ENCODE measurements at regions not wholly inside any gene's neighbourhood (a gene's known extent, or its start where the extent isn't known, plus 50 kb on each side); places are given as distances from the start of the nearest gene placed in this dataset.

DNA sequence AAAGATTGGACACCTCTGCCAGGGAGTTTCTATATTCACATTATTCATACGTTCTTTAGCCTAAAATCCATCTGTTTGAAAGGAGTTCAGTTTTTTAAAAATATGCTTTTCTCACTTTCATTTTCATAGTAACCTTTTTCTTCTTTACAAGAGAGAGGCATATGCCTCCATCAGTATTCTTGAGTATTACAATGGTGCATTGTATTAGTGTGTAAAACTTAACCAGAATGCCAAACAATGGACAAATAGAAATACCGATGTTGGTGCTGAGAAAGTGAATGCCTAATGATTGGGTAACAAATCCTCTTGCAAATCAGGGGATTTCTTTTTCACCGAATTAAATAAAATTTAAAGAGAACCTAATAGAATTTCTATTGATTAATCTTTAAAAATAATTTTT lies 163.2 kb upstream of the LAMA2 start:
- Histone ChIP-seq H3K27ac (no peak overlapping the region), H3K27me3 (no peaks in the 10 kb centered on the region), H3K4me3 (no peak overlapping the region), H3K36me3 (no peaks in the 10 kb centered on the region), H3K4me1 (no peaks in the 10 kb centered on the region), H3K9me3 (no peaks in the 10 kb centered on the region)
- TF ChIP-seq, protein P1, sequence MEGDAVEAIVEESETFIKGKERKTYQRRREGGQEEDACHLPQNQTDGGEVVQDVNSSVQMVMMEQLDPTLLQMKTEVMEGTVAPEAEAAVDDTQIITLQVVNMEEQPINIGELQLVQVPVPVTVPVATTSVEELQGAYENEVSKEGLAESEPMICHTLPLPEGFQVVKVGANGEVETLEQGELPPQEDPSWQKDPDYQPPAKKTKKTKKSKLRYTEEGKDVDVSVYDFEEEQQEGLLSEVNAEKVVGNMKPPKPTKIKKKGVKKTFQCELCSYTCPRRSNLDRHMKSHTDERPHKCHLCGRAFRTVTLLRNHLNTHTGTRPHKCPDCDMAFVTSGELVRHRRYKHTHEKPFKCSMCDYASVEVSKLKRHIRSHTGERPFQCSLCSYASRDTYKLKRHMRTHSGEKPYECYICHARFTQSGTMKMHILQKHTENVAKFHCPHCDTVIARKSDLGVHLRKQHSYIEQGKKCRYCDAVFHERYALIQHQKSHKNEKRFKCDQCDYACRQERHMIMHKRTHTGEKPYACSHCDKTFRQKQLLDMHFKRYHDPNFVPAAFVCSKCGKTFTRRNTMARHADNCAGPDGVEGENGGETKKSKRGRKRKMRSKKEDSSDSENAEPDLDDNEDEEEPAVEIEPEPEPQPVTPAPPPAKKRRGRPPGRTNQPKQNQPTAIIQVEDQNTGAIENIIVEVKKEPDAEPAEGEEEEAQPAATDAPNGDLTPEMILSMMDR (IDR thresholded peaks at IDR 0.05) = no peak
- DNase-seq = no peak
- intact Hi-C loops (cut with DNase I) = no loop called here
- ATAC-seq = no peak

DNA sequence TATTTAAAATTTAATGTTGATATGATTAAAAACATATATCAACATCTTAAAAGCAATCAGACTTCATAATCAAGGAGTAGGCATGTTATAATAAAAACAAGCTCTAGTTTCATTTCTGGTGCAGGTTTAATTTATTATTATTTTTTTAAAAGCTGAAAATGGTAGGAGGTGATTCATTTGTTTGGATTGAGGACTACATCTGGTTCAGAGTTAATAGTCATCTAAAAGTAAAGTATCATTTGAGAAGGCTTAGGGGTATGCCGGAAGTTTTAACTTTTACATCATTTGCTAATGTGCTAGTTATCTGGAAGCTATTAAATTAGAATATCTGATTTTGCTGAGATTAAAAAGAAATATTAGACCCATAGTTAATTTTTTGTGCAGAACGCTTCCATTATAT lies 169.5 kb upstream of the LAMA2 start:
- no peak overlapping the region for H3K4me3 ChIP-seq
- intact Hi-C loops (cut with DNase I) = no loop called here
- H3K27ac ChIP-seq = no peak overlapping the region
- no peaks in the 10 kb centered on the region for H3K27me3 ChIP-seq
- H3K9me3 ChIP-seq = no peaks in the 10 kb centered on the region
- H3K36me3 ChIP-seq = no peaks in the 10 kb centered on the region
- TF ChIP-seq, protein P1 (IDR thresholded peaks at IDR 0.05) = no peak
- no peaks in the 10 kb centered on the region for H3K4me1 ChIP-seq
- no peak for ATAC-seq
- no peak for DNase-seq

GRCh38 chr6:128712898-128713297 lies 170.0 kb upstream of the LAMA2 start:
- TF ChIP-seq, protein P1 (IDR thresholded peaks at IDR 0.05) = no peak
- Histone ChIP-seq H3K9me3 (no peaks in the 10 kb centered on the region), H3K27ac (no peak overlapping the region), H3K36me3 (no peaks in the 10 kb centered on the region), H3K4me1 (no peaks in the 10 kb centered on the region), H3K4me3 (no peak overlapping the region), H3K27me3 (no peaks in the 10 kb centered on the region)
- no peak for DNase-seq
- ATAC-seq = no peak
- intact Hi-C loops (cut with DNase I) = no loop called here

DNA sequence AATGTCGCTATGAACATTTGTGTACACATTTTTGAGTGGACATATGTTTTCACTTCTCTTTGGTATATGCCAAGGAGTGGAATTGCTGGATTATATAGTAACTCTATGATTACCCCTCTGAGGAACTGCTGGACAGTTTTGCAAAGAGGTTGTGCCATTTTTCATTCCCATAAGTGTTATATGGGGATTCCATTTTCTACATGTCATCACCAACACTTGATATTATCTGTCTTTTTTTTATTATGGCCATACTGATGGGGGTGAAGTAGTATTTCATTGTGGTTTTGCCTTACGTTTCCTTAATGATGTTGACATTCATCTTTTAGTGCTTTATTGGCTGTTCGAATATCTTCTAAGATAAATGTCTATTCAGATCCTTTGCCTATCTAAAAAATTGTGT lies 171.8 kb upstream of the LAMA2 start:
- intact Hi-C loops (cut with DNase I) = no loop called here
- TF ChIP-seq, protein P1 (IDR thresholded peaks at IDR 0.05) = no peak
- ATAC-seq = no peak
- no peaks in the 10 kb centered on the region for H3K9me3 ChIP-seq
- no peak overlapping the region for H3K4me3 ChIP-seq
- no peaks in the 10 kb centered on the region for H3K4me1 ChIP-seq
- no peak for DNase-seq
- no peaks in the 10 kb centered on the region for H3K27me3 ChIP-seq
- no peak overlapping the region for H3K27ac ChIP-seq
- H3K36me3 ChIP-seq = no peaks in the 10 kb centered on the region

DNA sequence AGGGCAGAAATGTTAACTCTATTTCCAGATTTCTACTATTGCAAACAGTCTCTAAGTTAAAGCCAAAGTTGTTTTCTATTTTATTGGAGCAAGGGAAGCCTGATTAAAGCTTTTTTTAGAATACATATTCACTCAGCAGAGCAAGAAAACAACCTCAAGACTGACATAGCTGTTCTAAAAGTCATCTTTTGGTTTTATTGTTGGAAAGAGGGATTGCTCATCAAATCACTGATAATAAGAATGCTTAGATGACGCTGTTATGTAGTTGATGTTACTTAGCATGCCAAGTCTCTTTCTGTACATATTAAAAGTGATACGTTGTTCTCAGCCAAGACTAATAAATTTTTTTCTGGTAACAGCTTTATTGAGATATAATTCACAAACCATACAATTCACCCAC lies 172.6 kb upstream of the LAMA2 start:
- H3K4me1 ChIP-seq = no peaks in the 10 kb centered on the region
- H3K27ac ChIP-seq = no peak overlapping the region
- H3K27me3 ChIP-seq = no peaks in the 10 kb centered on the region
- intact Hi-C loops (cut with DNase I) = no loop called here
- TF ChIP-seq, protein P1 (IDR thresholded peaks at IDR 0.05) = no peak
- ATAC-seq = no peak
- H3K36me3 ChIP-seq = no peaks in the 10 kb centered on the region
- no peak overlapping the region for H3K4me3 ChIP-seq
- H3K9me3 ChIP-seq = no peaks in the 10 kb centered on the region
- DNase-seq = no peak

Data from left lung (tissue), 4 donors.